HG02610 (cell line): ENCODE measurements at regions not wholly inside any gene's neighbourhood (a gene's known extent, or its start where the extent isn't known, plus 50 kb on each side); places are given as distances from the start of the nearest gene placed in this dataset.
"Not testable (repeated sequence)": the region's sequence is repeated elsewhere in the genome, so short reads cannot be mapped to it uniquely, and the experiment has no call there.

ENCODE experiments used
- ATAC-seq: cut with Tn5 transposase; IDR thresholded peaks from one replicate; pipeline ENCODE4 v1.9.1; 2021; ENCODE audit warnings: mild to moderate bottlenecking, moderate library complexity; ENCODE audit not compliant: unreplicated experiment

DNA sequence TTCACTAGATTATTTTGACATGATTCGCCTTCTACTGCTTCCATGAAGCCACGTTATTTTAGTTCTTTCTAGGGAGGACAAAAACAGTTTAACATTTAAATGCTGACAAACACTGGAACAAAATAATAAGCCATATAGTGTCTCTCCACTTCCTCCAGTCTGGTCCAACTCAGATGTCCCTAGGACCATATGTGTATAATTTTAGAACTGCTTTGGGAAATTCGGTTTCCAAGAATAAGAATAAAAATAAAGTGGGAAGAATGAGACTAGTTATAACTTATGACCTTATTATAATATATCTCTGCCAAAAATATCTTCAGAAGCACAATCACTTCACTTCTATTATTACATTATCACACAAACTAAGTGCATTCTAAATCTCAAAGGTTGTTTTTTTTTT, 164.4 kb upstream of the POF1B start:
- no peak for ATAC-seq

DNA sequence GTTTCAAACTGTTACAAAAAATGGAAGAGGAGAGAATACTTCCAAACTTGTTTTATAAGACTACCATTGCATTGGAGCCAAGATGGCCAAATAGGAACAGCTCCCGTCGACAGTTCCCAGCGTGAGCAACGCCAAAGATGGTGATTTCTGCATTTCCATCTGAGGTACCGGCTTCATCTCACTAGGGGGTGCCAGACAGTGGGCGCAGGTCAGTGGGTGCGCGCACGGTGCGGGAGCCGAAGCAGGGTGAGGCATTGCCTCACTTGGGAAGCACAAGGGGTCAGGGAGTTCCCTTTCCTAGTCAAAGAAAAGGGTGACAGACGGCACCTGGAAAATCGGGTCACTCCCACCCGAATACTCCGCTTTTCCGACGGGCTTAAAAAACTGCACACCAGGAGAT, 149.7 kb upstream of the POF1B start:
- not testable (repeated sequence) for ATAC-seq

DNA sequence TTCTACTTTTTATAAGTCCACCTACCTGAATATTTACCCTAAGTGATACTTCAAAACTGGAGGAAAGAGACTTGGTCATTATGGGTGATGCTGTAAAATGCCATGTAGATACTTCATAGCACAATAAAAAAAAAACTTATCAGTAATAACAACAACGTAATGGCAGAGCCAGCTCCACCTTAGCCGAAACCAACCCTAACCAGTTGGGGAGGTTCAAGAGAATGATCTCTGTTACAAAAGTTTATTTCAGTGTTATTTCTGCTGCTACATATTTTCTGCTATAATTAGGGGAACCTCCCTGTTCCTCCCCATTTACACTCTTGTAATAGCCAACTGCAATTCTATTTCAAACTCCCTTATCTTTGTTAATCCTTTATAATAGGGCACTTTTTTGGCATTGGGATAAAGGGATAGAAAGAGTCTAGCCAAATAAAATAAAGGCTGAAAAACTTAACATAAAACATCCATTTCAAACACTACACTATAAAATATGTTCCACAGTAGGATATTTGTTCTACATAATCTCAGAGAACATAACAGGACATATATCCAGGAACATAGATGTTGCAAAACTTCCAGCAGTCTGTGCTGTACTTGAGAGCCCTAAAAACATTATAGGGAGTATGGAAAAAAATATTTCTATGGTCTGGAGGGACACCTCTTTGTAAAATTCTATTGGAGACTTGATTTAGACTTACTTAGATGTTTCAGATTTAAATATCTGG, 138.7 kb upstream of the POF1B start:
- ATAC-seq, result no peak

DNA sequence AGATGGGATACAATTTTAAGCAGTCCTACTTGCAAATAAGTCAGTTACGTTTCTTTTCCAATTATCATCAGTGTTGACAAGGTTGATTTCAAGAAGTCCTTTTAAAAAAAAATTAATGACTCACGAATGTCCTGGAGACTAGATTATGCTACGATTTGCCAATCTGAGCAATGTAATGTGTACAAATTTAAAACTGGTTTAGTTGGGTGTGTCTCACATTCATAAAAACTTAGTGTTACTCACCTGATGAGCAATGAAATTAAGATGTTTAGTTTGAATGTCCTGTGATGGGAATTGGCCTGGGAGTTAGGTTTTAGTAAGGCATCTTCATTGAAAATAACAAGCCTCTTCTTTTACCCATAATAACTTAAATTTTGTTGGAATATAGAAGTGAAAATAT, 136.7 kb upstream of the POF1B start:
- ATAC-seq, result no peak

DNA sequence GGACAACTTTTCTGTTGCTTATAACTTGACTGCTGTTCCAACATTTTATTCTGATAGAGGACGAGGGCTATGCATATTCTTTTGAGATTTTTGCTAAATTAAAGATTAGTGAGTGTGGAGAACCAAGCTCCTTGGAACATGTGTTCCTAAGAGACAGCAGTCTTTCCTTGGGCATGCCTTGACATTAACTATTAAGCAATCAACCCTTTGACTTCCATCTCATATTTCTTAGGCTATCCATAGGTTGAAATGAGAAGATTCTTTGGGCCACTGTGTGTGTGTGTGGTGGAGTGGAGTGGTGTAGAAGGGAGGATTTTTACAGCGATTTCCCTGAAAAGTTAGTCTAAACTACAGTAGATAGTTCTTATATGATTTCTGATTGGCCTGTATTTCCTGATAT, 127.4 kb upstream of the POF1B start:
- ATAC-seq, result no peak

DNA sequence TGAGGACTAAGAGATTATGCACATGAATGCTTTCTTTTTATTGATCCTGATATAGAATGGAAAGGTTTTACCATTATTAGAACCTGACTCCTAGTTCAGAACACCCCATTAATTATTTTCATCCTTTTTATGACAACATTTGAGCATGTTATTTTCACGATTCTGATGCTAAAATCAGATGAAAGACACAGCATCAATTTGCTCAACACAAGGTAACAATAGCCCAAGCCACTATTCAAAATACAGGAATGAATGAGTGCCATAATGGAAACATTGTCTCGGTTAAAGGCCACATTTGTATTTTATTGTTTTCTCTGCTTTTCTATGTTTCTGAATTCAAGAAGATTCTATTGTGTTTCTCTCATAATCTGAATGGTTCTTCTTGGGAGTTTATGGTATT, 126.3 kb upstream of the POF1B start:
- no peak for ATAC-seq

DNA sequence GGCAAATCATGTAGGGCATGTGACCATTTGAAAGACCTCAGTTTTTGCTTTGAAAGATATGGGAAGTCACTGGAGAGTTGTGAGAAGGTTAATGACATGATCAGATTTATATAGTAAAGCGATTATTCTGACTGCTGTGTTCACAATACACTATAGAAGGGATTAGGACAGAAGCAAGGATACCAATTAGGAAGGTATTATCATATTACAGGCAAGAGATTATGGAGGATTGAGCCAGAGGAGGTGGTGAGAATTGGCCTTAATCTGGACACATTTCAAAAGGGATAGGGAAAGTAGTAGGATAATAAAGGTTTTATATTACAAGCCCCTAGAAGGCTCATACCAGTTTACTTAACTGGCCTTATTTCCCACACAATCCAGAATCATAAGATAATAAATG, 124.9 kb upstream of the POF1B start:
- no peak for ATAC-seq

DNA sequence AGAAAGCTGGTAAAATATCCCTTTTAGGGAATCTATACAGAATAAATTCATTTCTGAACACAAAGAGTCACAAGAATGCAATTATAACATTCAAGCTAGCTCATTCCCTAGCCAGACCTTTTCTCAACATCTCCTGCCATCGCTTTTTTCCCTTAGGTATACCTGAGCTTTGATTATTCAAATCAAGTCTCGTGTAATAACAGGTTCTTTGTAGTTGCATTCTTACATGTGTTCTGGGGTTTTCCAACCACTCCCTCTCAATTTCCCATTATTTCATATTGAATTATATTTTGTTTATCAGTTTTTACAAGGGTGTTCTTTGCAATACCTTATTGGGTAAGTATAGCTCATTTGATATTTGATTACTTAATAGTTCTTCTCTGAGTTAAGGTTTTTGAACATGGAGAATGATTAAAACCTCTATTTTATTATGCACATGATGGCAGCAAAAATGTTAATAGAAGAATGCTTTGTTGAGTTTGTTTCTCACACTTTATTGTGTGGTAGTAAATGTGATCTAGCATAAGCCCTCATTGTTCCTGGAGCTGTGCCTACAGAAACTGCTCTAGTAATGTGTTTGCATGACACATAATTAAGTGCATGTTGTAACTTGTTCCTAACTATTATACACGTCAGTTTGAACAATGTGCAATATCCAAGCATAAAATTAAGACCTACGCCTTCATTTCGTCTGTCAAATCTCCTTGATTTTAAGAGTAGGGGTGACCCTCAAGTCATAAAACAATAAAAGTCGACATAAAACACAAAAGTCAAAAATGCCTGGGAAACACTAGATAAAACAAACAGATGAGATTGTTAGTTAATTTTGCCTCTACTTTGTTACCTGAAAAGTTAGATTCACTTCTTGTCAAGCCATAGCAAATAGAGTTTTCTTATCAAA, 124.0 kb upstream of the POF1B start:
- ATAC-seq, result no peak

DNA sequence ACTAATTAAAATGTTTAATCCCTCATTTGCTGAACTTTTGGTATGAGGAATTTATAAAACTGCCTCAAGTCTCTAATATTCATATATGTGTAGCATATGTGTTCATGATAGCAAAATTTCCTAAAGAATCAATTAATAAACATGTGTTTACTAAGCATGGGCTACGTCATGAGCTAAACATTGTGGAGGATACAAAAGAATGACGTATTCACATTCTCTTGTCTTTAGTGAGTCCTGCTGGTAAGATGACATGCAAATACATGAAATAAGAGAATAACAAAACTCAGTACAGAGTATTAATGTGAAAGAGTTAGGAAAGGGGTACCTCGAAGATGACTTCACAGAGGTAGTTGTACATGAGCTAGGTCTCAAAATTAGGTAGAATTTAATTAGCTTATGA, 121.9 kb upstream of the POF1B start:
- ATAC-seq, result no peak

DNA sequence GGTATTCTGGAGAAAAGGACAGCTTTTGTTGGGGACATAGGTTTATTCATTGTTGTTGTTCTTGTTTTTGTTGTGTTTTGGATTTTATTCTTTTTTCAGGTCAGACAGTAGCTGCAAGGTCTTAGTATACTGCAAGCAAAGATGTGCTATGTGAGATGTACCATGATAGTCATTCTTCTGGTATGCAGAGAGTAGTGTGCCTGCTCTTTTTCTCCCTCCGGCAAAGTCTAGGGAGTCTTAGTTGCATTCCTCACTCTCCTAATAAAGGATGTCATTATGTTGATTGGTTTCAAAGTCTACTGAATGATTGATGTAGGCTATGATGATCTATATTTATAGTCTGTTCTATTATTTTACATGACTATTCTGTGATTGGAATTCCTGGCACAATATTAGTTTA, 119.9 kb upstream of the POF1B start:
- ATAC-seq, result no peak

DNA sequence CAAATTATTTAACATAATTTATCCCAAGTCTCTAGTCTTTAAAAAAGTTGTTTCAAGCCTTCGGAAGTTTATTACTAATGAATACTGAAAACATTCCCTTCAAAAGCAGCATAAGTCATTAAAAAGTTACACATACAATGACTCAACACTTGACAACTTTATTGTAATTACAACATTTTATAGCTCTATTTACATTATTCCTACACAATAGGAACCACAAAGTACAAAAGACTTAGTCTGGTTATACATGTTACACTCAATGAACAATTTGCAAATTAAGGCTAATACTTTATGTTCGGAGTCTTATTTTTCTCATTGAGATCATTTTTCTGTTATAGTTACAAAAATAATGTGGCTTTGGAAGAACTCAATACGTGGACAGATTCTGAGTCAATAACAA, 114.4 kb upstream of the POF1B start:
- ATAC-seq, result no peak

DNA sequence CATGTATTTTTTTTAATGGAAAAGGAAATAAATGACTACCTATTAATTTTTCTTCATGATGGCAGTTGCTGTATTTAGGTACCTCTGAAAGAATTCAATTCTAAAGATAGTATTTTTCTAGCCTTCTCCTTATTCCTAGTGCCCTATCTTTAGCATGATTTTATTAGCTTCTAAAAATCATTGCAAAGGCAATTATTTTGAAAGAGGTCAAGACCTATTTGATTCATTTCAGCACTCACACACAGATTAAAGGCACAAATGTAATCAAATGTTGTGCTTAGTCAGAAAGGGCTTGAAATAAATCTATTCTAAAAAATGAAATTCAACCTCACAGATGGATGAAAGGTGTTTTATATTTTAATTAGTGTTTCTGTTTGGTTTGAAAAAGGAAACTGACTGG, 74.8 kb upstream of the POF1B start:
- ATAC-seq, result no peak

DNA sequence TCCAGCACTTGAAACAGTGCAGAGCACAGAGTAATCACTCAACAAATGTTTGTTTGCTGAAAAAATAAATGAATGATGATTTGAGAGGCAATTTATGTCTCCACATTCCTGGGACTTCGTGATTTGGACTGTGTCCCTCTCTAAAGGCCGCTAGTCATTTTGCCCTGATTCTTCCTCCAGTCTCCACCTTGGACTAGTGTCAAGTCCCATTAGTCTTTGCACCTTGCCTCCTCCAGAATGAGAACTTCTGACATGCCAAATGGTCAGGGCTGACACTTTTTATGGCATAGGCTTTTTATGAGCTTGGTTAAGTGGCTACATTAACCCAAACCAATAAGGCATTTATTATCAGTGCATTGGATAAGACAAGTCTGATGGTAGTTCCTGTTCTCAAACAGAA, 65.1 kb upstream of the POF1B start:
- ATAC-seq, result no peak
